ENCODE measurements at regions not wholly inside any gene's neighbourhood (a gene's known extent, or its start where the extent isn't known, plus 50 kb on each side); places are given as distances from the start of the nearest gene placed in this dataset.

DNA sequence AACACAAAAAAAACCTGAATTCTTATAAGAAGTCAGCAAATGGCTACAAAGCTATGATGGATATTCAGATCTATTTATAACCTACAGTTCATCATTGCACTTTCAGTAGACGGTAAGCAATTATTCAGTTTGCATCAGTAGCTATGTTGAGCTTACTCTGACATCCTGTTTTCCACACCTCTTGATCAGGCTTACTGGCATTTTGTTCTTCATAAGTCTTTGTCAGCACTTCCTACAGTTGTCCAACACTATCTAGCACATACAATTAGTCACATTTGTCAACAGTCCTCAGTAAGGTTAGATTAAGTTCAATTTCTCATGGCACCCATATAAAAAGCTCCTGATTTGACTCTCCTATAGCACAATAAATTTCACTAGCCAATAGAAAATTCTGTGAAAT, 71.2 kb upstream of the ST3GAL6 start:
- TF ChIP-seq, protein P1, sequence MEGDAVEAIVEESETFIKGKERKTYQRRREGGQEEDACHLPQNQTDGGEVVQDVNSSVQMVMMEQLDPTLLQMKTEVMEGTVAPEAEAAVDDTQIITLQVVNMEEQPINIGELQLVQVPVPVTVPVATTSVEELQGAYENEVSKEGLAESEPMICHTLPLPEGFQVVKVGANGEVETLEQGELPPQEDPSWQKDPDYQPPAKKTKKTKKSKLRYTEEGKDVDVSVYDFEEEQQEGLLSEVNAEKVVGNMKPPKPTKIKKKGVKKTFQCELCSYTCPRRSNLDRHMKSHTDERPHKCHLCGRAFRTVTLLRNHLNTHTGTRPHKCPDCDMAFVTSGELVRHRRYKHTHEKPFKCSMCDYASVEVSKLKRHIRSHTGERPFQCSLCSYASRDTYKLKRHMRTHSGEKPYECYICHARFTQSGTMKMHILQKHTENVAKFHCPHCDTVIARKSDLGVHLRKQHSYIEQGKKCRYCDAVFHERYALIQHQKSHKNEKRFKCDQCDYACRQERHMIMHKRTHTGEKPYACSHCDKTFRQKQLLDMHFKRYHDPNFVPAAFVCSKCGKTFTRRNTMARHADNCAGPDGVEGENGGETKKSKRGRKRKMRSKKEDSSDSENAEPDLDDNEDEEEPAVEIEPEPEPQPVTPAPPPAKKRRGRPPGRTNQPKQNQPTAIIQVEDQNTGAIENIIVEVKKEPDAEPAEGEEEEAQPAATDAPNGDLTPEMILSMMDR (IDR thresholded peaks at IDR 0.05): no peak
- TF ChIP-seq POLR2A (IDR thresholded peaks at IDR 0.05): no peak

Measured in adrenal gland (tissue), 5 donors.